ENCODE measurements at regions not wholly inside any gene's neighbourhood (a gene's known extent, or its start where the extent isn't known, plus 50 kb on each side); places are given as distances from the start of the nearest gene placed in this dataset.

DNA sequence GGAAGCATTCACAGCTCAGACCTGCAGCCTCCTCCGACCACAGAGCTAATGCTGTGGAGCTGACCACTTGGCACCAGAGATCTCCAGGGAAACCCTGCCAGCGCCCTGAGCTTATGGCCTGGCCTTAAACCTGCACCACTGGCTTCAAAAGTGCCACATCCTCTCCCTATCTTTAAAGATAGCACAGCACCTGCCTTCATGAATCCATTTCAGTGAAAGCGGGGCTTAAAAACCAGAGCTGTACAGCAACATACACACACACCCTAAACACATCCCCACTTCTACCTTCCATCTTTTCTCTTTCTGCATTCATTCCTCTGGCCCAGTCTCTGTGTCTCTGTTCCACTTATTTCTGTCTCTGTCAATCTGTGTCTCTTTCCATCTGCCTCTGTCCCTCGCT lies 59.8 kb upstream of the CCDC167 start:
- H3K79me2 ChIP-seq (ENCODE audit: insufficient read depth, low read length), result no peaks in the 10 kb centered on the region
- no peaks in the 10 kb centered on the region for H4K20me1 ChIP-seq (ENCODE audit: insufficient read depth, low read length)
- DNase-seq (ENCODE audit: insufficient read length, low spot score, missing footprints), result peak; percentile 80
- TF ChIP-seq, protein P1, sequence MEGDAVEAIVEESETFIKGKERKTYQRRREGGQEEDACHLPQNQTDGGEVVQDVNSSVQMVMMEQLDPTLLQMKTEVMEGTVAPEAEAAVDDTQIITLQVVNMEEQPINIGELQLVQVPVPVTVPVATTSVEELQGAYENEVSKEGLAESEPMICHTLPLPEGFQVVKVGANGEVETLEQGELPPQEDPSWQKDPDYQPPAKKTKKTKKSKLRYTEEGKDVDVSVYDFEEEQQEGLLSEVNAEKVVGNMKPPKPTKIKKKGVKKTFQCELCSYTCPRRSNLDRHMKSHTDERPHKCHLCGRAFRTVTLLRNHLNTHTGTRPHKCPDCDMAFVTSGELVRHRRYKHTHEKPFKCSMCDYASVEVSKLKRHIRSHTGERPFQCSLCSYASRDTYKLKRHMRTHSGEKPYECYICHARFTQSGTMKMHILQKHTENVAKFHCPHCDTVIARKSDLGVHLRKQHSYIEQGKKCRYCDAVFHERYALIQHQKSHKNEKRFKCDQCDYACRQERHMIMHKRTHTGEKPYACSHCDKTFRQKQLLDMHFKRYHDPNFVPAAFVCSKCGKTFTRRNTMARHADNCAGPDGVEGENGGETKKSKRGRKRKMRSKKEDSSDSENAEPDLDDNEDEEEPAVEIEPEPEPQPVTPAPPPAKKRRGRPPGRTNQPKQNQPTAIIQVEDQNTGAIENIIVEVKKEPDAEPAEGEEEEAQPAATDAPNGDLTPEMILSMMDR (IDR thresholded peaks at IDR 0.05; ENCODE audit: extremely low read depth, low read depth, low read length), result no peak
- H3K4me2 ChIP-seq (ENCODE audit: insufficient read depth, low read length), result no peak overlapping the region
- H3K27me3 ChIP-seq (ENCODE audit: insufficient read depth, low read length), result peaks cover 25% of the 10 kb centered on the region
- H3K4me3 ChIP-seq (ENCODE audit: insufficient read depth, low read length), result no peak overlapping the region
- no peaks in the 10 kb centered on the region for H3K9me3 ChIP-seq (ENCODE audit: low read depth, low read length)
- H3K4me1 ChIP-seq (ENCODE audit: insufficient read depth, low read length), result peaks cover 6% of the 10 kb centered on the region
- H3K36me3 ChIP-seq (ENCODE audit: insufficient read depth, low read length), result no peaks in the 10 kb centered on the region
- H2AFZ ChIP-seq (ENCODE audit: low read length), result no peak overlapping the region
- H3K27ac ChIP-seq (ENCODE audit: low read depth, low read length), result no peak overlapping the region

DNA sequence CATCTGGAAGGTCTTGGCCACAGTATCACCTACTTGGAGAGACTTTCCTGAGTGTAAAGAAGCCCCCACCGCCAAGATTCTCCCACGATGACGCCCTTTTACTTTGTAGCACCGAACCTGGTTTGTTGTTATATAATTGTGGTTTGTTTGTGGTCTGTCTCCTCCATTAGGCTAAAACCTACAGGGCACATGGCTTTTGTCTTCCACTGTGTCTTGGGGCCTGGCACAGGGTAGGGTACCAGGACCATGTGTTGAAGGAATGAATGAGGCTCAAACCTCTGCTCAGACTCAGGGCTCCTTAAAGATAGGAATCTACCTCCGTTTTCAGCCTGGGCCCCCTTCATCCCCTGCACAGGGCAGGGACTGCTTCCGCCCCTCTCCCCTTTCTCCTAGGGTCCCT lies 59.4 kb upstream of the CCDC167 start:
- no peak overlapping the region for H3K27ac ChIP-seq (ENCODE audit: low read depth, low read length)
- no peak overlapping the region for H3K4me3 ChIP-seq (ENCODE audit: insufficient read depth, low read length)
- no peaks in the 10 kb centered on the region for H3K9me3 ChIP-seq (ENCODE audit: low read depth, low read length)
- TF ChIP-seq, protein P1 (IDR thresholded peaks at IDR 0.05; ENCODE audit: extremely low read depth, low read depth, low read length), result no peak
- no peaks in the 10 kb centered on the region for H3K79me2 ChIP-seq (ENCODE audit: insufficient read depth, low read length)
- peaks cover 10% of the 10 kb centered on the region for H3K4me1 ChIP-seq (ENCODE audit: insufficient read depth, low read length)
- no peaks in the 10 kb centered on the region for H4K20me1 ChIP-seq (ENCODE audit: insufficient read depth, low read length)
- no peaks in the 10 kb centered on the region for H3K36me3 ChIP-seq (ENCODE audit: insufficient read depth, low read length)
- H3K27me3 ChIP-seq (ENCODE audit: insufficient read depth, low read length), result peaks cover 25% of the 10 kb centered on the region
- DNase-seq (ENCODE audit: insufficient read length, low spot score, missing footprints), result no peak
- H3K4me2 ChIP-seq (ENCODE audit: insufficient read depth, low read length), result no peak overlapping the region
- no peak overlapping the region for H2AFZ ChIP-seq (ENCODE audit: low read length)

DNA sequence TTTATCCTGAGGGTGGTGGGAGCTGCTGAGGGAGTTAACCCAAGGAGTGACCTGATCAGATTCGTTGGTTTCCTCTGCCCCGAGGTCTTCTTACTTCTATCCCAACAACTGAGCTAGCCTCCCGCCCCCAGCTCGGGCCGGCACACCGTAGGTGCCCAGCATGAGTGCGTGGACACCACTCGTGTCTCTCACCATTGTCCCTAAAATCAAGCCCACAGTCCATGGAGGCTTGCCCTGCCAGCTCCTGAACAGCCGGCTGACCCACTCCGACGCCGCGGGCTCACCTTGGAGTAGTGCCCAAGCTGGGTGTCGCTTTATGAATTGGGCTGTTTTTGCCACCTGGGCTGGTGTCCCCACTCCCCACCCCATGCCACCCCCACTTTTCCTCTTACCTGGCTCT lies 59.0 kb upstream of the CCDC167 start:
- no peaks in the 10 kb centered on the region for H3K79me2 ChIP-seq (ENCODE audit: insufficient read depth, low read length)
- no peak overlapping the region for H2AFZ ChIP-seq (ENCODE audit: low read length)
- H3K9me3 ChIP-seq (ENCODE audit: low read depth, low read length), result no peaks in the 10 kb centered on the region
- peaks cover 25% of the 10 kb centered on the region for H3K27me3 ChIP-seq (ENCODE audit: insufficient read depth, low read length)
- peaks cover 13% of the 10 kb centered on the region for H3K4me1 ChIP-seq (ENCODE audit: insufficient read depth, low read length)
- peak; percentile 73 for DNase-seq (ENCODE audit: insufficient read length, low spot score, missing footprints)
- H3K4me2 ChIP-seq (ENCODE audit: insufficient read depth, low read length), result no peak overlapping the region
- no peak overlapping the region for H3K27ac ChIP-seq (ENCODE audit: low read depth, low read length)
- H3K4me3 ChIP-seq (ENCODE audit: insufficient read depth, low read length), result no peak overlapping the region
- no peaks in the 10 kb centered on the region for H4K20me1 ChIP-seq (ENCODE audit: insufficient read depth, low read length)
- TF ChIP-seq, protein P1 (IDR thresholded peaks at IDR 0.05; ENCODE audit: extremely low read depth, low read depth, low read length), result no peak
- no peaks in the 10 kb centered on the region for H3K36me3 ChIP-seq (ENCODE audit: insufficient read depth, low read length)

DNA sequence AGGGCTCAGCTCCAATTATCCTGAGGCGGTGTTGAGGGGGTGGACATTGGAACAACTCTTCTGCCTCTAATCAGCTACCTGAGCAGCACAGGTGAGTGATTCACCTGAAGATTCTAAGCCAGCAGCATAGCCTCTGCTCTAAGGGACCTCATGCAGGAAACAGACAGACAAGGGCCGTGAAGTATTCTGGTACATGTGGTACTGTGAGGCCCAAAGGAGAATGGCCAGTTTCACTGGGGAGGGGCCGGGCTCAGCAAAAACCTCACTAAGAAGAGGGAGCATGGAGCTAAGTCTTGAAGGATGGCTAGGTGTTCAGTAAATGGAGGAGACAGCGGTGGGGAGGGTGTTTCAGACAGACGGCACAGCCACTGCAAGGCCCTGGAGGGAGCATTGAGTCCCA lies 58.5 kb upstream of the CCDC167 start:
- Histone ChIP-seq H3K27ac (ENCODE audit: low read depth, low read length) (no peak overlapping the region), H3K4me2 (ENCODE audit: insufficient read depth, low read length) (no peak overlapping the region), H3K79me2 (ENCODE audit: insufficient read depth, low read length) (no peaks in the 10 kb centered on the region), H3K4me1 (ENCODE audit: insufficient read depth, low read length) (peaks cover 18% of the 10 kb centered on the region), H2AFZ (ENCODE audit: low read length) (no peak overlapping the region), H3K9me3 (ENCODE audit: low read depth, low read length) (no peaks in the 10 kb centered on the region), H3K36me3 (ENCODE audit: insufficient read depth, low read length) (no peaks in the 10 kb centered on the region), H4K20me1 (ENCODE audit: insufficient read depth, low read length) (no peaks in the 10 kb centered on the region), H3K27me3 (ENCODE audit: insufficient read depth, low read length) (peaks cover 25% of the 10 kb centered on the region), H3K4me3 (ENCODE audit: insufficient read depth, low read length) (no peak overlapping the region)
- DNase-seq (ENCODE audit: insufficient read length, low spot score, missing footprints), result no peak
- TF ChIP-seq, protein P1 (IDR thresholded peaks at IDR 0.05; ENCODE audit: extremely low read depth, low read depth, low read length), result no peak

Data from osteoblast (primary cell).